GM23338 (cell line): ENCODE measurements at regions not wholly inside any gene's neighbourhood (a gene's known extent, or its start where the extent isn't known, plus 50 kb on each side); places are given as distances from the start of the nearest gene placed in this dataset.

Experiments
- ATAC-seq: fragments of 200-7000 bp; cut with Tn5 transposase; 3 replicates; pipeline ENCODE4 v1.9.1; 2020
- DNase-seq: peaks from one replicate; pipeline ENCODE4 v3.0.0-alpha.2; 2015; ENCODE audit warnings: low spot score
- H2AFZ ChIP-seq: fragments of 200-600 bp; sonication (generic); 2 replicates; pipeline ENCODE4 v1.8.0; 2016; ENCODE audit warnings: antibody characterized with exemption, mild to moderate bottlenecking, moderate library complexity
- H3F3A ChIP-seq: fragments of 200-600 bp; sonication (generic); replicated peaks from 2 replicates; pipeline ENCODE4 v1.8.0; 2017; ENCODE audit warnings: antibody characterized with exemption, mixed run types, low read depth
- H3K27ac ChIP-seq: fragments of 200-600 bp; sonication (generic); 2 replicates; pipeline ENCODE4 v1.6.1; 2016; ENCODE audit warnings: low read depth
- H3K27me3 ChIP-seq: fragments of 200-600 bp; sonication (generic); 2 replicates; pipeline ENCODE4 v1.8.0; 2016; ENCODE audit warnings: mild to moderate bottlenecking, mixed run types, moderate library complexity; ENCODE audit not compliant: insufficient read depth
- H3K36me3 ChIP-seq: fragments of 200-600 bp; sonication (generic); 2 replicates; pipeline ENCODE4 v1.8.0; 2016; ENCODE audit warnings: mild to moderate bottlenecking; ENCODE audit not compliant: insufficient read depth
- H3K4me1 ChIP-seq: fragments of 200-600 bp; sonication (generic); 2 replicates; pipeline ENCODE4 v1.8.0; 2016; ENCODE audit warnings: mild to moderate bottlenecking, moderate library complexity; ENCODE audit not compliant: insufficient read depth
- H3K4me2 ChIP-seq: fragments of 200-600 bp; sonication (generic); 2 replicates; pipeline ENCODE4 v1.7.1; 2017; ENCODE audit warnings: mixed run types
- H3K4me3 ChIP-seq: fragments of 200-600 bp; sonication (generic); 2 replicates; pipeline ENCODE4 v1.6.1; 2016; ENCODE audit warnings: mixed run types
- H3K79me2 ChIP-seq: fragments of 200-600 bp; sonication (generic); replicated peaks from 2 replicates; pipeline ENCODE4 v1.8.0; 2017; ENCODE audit warnings: mild to moderate bottlenecking; ENCODE audit not compliant: insufficient read depth
- H3K9me2 ChIP-seq: fragments of 200-600 bp; sonication (generic); 2 replicates; pipeline ENCODE4 v1.8.0; 2017; ENCODE audit not compliant: insufficient read depth
- H4K20me1 ChIP-seq: fragments of 200-600 bp; sonication (generic); replicated peaks from 2 replicates; pipeline ENCODE4 v1.8.0; 2017; ENCODE audit warnings: mild to moderate bottlenecking; ENCODE audit not compliant: insufficient read depth
- H3K27ac Mint-ChIP-seq: 2 replicates; pipeline ENCODE4 v1.8.0; 2020; ENCODE audit warnings: inconsistent platforms, mild to moderate bottlenecking, moderate library complexity, mixed read lengths
- H3K27me3 Mint-ChIP-seq: 3 replicates; pipeline ENCODE4 v1.8.0; 2022; ENCODE audit warnings: low read depth, mild to moderate bottlenecking, moderate library complexity, mixed read lengths, inconsistent platforms; ENCODE audit not compliant: insufficient read depth, poor library complexity
- H3K36me3 Mint-ChIP-seq: 3 replicates; pipeline ENCODE4 v1.8.0; 2021; ENCODE audit warnings: low read depth, mild to moderate bottlenecking, inconsistent platforms, moderate library complexity, mixed read lengths
- H3K4me1 Mint-ChIP-seq: 3 replicates; pipeline ENCODE4 v1.8.0; 2020; ENCODE audit warnings: mild to moderate bottlenecking, inconsistent platforms, mixed read lengths
- H3K4me3 Mint-ChIP-seq: 3 replicates; pipeline ENCODE4 v1.8.0; 2021; ENCODE audit warnings: moderate library complexity, mild to moderate bottlenecking, inconsistent platforms, mixed read lengths
- H3K9me3 Mint-ChIP-seq: 3 replicates; pipeline ENCODE4 v1.8.0; 2020; ENCODE audit warnings: moderate library complexity, mild to moderate bottlenecking, inconsistent platforms, mixed read lengths
- CREB1 ChIP-seq: fragments of 250-450 bp; sonication (Bioruptor Pico); IDR thresholded peaks from 2 replicates; pipeline ENCODE4 v1.5.0; 2020; ENCODE audit warnings: low read depth, mild to moderate bottlenecking, moderate library complexity
- EZH2phosphoT487 ChIP-seq: fragments of 200-600 bp; sonication (generic); IDR thresholded peaks from one replicate; pipeline ENCODE4 v1.8.1; 2018; ENCODE audit warnings: antibody characterized with exemption; ENCODE audit not compliant: unreplicated experiment
- JUNB ChIP-seq: IDR thresholded peaks from one replicate; pipeline ENCODE4 v1.6.1; 2016; ENCODE audit warnings: antibody characterized with exemption; ENCODE audit not compliant: unreplicated experiment
- POLR2AphosphoS5 ChIP-seq: IDR thresholded peaks from 2 replicates; pipeline ENCODE4 v1.6.1; 2016; ENCODE audit warnings: antibody characterized with exemption, low read depth
- ZNF114 ChIP-seq: fragments of 250-450 bp; sonication (Bioruptor Pico); IDR thresholded peaks from 2 replicates; pipeline ENCODE4 v1.5.0; 2020; ENCODE audit warnings: mild to moderate bottlenecking, moderate library complexity
- TF ChIP-seq, protein P1 (sequence below), 2 experiments: fragments of 200-600 bp in 1 of 2; sonication (generic) in 1 of 2; conservative IDR thresholded peaks; 2 replicates each; pipeline versions ENCODE4 v1.5.1 to v1.6.1; 2016 to 2017; ENCODE audit warnings: antibody characterized with exemption in 2 of 2, low read depth in 2 of 2, mild to moderate bottlenecking in 2 of 2, moderate library complexity in 1 of 2
- TF ChIP-seq, protein P2 (sequence below): IDR thresholded peaks from one replicate; pipeline ENCODE4 v1.6.1; 2018; ENCODE audit warnings: antibody characterized with exemption; ENCODE audit not compliant: unreplicated experiment
- TF ChIP-seq, protein P3 (sequence below): IDR thresholded peaks from 2 replicates; pipeline ENCODE4 v1.6.1; 2016; ENCODE audit warnings: antibody characterized with exemption

DNA sequence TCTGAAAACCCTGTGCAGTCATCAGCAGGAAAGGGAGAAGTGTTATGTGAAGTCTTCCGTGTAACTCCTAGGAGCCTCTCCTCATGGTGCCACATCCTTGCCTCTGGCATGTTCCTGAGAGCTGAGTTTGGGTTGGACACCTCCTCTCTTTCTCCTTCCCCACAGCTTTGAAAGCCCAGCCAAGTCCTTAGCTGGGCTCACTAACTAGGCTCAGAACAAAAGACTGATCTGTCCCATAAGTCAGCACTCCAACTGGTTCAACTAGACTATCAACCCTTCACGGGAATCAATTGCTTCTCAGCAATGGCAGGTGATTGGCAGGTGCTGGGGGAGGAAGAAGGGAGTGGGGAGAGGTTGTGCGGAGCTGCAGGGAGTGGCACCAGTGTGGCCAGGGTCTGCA, 509.9 kb upstream of the B3GAT1 start (continued):
- TF ChIP-seq, protein P1, sequence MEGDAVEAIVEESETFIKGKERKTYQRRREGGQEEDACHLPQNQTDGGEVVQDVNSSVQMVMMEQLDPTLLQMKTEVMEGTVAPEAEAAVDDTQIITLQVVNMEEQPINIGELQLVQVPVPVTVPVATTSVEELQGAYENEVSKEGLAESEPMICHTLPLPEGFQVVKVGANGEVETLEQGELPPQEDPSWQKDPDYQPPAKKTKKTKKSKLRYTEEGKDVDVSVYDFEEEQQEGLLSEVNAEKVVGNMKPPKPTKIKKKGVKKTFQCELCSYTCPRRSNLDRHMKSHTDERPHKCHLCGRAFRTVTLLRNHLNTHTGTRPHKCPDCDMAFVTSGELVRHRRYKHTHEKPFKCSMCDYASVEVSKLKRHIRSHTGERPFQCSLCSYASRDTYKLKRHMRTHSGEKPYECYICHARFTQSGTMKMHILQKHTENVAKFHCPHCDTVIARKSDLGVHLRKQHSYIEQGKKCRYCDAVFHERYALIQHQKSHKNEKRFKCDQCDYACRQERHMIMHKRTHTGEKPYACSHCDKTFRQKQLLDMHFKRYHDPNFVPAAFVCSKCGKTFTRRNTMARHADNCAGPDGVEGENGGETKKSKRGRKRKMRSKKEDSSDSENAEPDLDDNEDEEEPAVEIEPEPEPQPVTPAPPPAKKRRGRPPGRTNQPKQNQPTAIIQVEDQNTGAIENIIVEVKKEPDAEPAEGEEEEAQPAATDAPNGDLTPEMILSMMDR (conservative IDR thresholded peaks at IDR 0.05; ENCODE audit: low read depth in 2 of 2), result no peak

DNA sequence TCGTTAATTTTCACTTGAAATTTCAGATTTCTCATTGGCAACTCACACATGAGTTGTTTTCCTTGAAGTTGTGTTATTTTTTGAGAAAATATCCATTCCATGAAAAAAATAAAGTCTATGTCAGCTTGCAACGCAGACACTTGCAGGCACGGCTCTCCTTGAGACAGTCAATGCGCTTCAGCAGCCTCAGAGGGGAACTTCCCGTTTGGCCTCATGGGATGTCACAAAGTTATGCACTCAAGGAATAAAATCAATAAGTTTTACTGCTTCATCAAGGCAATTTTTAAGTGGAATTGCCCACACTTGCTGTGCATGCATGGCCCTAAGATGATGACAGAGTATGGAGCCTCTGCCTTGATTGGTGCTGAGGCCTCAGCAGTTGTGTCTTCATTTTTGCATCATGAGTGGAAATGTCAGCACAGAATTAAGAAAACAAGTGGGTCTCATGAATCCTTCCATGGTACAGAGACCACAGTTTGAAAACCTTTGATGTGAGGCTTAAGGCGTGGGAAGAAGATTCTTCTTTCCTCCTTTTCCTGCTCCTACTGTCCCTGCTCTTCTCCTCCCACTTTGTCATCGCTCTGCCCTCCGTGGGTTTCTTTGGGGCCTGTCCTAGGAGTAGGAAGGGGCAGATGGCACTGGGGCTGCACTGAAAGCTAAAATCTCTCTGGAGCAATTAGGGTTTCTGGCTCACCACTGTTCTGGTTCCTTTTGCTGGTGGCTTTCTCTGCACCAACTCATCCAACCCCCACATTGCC, 509.0 kb upstream of the B3GAT1 start:
- H3K9me2 ChIP-seq, result no peaks in the 10 kb centered on the region
- no peak for ATAC-seq

DNA sequence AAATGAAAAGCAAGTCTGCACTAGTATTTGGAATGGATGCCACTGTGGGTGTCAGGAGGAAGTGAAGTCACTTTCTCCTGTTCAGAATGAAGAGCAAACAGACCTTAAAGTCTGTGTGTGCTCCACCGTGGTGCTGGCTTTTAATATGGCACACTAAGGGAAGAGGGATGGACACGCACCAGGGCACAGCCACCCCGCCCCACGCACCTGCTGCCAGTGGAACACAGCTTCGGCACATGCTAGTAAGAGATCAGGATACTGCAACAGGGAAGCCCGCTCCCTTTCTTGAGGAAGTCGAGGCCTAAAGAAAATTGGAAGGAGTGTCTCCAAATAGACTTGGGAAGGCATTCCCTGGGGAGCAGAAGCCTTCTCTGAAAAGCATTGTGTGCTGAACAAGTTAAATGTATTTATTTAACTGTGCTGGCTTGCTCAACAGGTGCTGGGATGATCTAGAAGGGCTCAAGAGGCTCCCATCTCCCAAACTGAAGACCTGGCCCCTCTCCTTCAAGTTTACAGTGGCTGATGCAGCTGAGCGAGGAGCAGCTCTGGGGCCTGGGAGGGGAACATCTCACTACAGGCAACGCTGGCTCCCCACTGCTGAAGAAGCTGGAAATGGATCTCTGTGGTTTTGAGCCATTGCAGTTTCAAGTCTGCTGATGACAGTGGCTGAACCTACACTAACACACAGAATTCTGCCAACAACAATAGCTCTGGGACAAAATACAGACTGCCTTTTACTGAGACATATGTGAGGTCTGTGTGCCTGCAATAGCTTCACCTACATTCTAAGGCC, 504.6 kb upstream of the B3GAT1 start:
- Mint-ChIP-seq H3K4me3 (no peak overlapping the region), H3K36me3 (no peaks in the 10 kb centered on the region), H3K27me3 (no peaks in the 10 kb centered on the region), H3K4me1 (no peaks in the 10 kb centered on the region; the same call in 2 of the 3 replicates), H3K27ac (no peak overlapping the region), H3K9me3 (no peaks in the 10 kb centered on the region)
- Histone ChIP-seq H3K4me3 (no peak overlapping the region), H3K9me2 (no peaks in the 10 kb centered on the region), H2AFZ (peak overlapping the region; percentile 38; the same call in 1 of the 2 replicates), H3K36me3 (no peaks in the 10 kb centered on the region), H3K4me2 (no peak overlapping the region), H3K27ac (no peak overlapping the region), H4K20me1 (no peaks in the 10 kb centered on the region), H3F3A (no peaks in the 10 kb centered on the region), H3K27me3 (no peaks in the 10 kb centered on the region), H3K79me2 (no peaks in the 10 kb centered on the region), H3K4me1 (no peaks in the 10 kb centered on the region)
- ATAC-seq (no peak), DNase-seq (no peak)
- TF ChIP-seq, protein P2, sequence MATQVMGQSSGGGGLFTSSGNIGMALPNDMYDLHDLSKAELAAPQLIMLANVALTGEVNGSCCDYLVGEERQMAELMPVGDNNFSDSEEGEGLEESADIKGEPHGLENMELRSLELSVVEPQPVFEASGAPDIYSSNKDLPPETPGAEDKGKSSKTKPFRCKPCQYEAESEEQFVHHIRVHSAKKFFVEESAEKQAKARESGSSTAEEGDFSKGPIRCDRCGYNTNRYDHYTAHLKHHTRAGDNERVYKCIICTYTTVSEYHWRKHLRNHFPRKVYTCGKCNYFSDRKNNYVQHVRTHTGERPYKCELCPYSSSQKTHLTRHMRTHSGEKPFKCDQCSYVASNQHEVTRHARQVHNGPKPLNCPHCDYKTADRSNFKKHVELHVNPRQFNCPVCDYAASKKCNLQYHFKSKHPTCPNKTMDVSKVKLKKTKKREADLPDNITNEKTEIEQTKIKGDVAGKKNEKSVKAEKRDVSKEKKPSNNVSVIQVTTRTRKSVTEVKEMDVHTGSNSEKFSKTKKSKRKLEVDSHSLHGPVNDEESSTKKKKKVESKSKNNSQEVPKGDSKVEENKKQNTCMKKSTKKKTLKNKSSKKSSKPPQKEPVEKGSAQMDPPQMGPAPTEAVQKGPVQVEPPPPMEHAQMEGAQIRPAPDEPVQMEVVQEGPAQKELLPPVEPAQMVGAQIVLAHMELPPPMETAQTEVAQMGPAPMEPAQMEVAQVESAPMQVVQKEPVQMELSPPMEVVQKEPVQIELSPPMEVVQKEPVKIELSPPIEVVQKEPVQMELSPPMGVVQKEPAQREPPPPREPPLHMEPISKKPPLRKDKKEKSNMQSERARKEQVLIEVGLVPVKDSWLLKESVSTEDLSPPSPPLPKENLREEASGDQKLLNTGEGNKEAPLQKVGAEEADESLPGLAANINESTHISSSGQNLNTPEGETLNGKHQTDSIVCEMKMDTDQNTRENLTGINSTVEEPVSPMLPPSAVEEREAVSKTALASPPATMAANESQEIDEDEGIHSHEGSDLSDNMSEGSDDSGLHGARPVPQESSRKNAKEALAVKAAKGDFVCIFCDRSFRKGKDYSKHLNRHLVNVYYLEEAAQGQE, result no peak
- TF ChIP-seq, protein P3, sequence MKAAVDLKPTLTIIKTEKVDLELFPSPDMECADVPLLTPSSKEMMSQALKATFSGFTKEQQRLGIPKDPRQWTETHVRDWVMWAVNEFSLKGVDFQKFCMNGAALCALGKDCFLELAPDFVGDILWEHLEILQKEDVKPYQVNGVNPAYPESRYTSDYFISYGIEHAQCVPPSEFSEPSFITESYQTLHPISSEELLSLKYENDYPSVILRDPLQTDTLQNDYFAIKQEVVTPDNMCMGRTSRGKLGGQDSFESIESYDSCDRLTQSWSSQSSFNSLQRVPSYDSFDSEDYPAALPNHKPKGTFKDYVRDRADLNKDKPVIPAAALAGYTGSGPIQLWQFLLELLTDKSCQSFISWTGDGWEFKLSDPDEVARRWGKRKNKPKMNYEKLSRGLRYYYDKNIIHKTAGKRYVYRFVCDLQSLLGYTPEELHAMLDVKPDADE, result no peak
- no peak for TF ChIP-seq ZNF114 (CRISPR knock-in tag)

More for the DNA sequence above, 509.0 kb upstream of the B3GAT1 start:
- no peak overlapping the region for H3K27ac Mint-ChIP-seq
- Histone ChIP-seq H3K27me3 (no peaks in the 10 kb centered on the region), H3K4me3 (no peak overlapping the region), H3K79me2 (no peaks in the 10 kb centered on the region), H4K20me1 (no peaks in the 10 kb centered on the region), H2AFZ (no peak overlapping the region), H3K4me2 (no peak overlapping the region), H3K36me3 (no peaks in the 10 kb centered on the region), H3K4me1 (no peaks in the 10 kb centered on the region), H3K27ac (no peak overlapping the region), H3F3A (no peaks in the 10 kb centered on the region)
- TF ChIP-seq JUNB (no peak), CREB1 (CRISPR knock-in tag) (no peak), EZH2phosphoT487 (no peak), POLR2AphosphoS5 (no peak)
- DNase-seq, result no peak
- H3K27me3 Mint-ChIP-seq, result no peaks in the 10 kb centered on the region
- H3K4me3 Mint-ChIP-seq, result no peak overlapping the region
- H3K9me3 Mint-ChIP-seq, result no peaks in the 10 kb centered on the region
- H3K36me3 Mint-ChIP-seq, result no peaks in the 10 kb centered on the region
- H3K4me1 Mint-ChIP-seq, result no peaks in the 10 kb centered on the region
